Chondrocyte (in vitro differentiated cells): ENCODE measurements at regions not wholly inside any gene's neighbourhood (a gene's known extent, or its start where the extent isn't known, plus 50 kb on each side); places are given as distances from the start of the nearest gene placed in this dataset.
"Not testable (repeated sequence)": the region's sequence is repeated elsewhere in the genome, so short reads cannot be mapped to it uniquely, and the experiment has no call there.

Source experiments
- DNase-seq: peaks from one replicate; pipeline ENCODE4 v3.0.0; 2021; ENCODE audit warnings: mixed read lengths, low spot score
- H3K27ac Mint-ChIP-seq: one replicate; pipeline ENCODE4 v1.8.0; 2021; ENCODE audit warnings: mild to moderate bottlenecking, moderate library complexity, mixed read lengths; ENCODE audit not compliant: unreplicated experiment
- H3K27me3 Mint-ChIP-seq: 2 replicates; pipeline ENCODE4 v1.8.0; 2021; ENCODE audit warnings: low read depth, mixed read lengths
- H3K36me3 Mint-ChIP-seq: 2 replicates; pipeline ENCODE4 v1.8.0; 2021; ENCODE audit warnings: low read depth, mixed read lengths
- H3K4me1 Mint-ChIP-seq: 2 replicates; pipeline ENCODE4 v1.8.0; 2021; ENCODE audit warnings: low read depth, mild to moderate bottlenecking, mixed read lengths
- H3K4me3 Mint-ChIP-seq: one replicate; pipeline ENCODE4 v1.8.0; 2021; ENCODE audit warnings: mild to moderate bottlenecking, moderate library complexity, mixed read lengths; ENCODE audit not compliant: unreplicated experiment
- H3K9me3 Mint-ChIP-seq: 2 replicates; pipeline ENCODE4 v1.8.0; 2021; ENCODE audit warnings: low read depth, mixed read lengths

DNA sequence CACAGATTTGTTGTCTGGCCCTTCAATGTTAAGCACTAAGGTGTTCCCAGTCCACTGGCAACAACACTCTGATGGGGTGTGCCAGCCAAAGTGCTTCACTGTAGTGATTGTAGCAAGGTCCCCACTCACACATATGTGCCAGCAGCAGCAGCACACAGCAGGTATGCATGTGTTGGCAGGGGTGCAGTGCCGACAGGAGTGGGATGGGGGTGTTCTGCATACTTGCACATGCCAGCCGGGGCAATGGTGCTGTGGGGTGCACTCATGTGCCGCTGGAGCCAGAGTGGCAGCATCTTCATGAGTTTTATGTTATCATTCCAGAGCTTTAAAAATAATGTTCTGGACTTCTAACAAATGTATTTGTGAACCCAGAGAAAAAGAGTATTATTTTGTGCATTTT, 148.1 kb downstream of the TP53TG3D start:
- not testable (repeated sequence) for H3K27me3 Mint-ChIP-seq, H3K4me3 Mint-ChIP-seq, H3K9me3 Mint-ChIP-seq, H3K27ac Mint-ChIP-seq, H3K4me1 Mint-ChIP-seq, H3K36me3 Mint-ChIP-seq
- peak; percentile 87 for DNase-seq
